ENCODE measurements at regions not wholly inside any gene's neighbourhood (a gene's known extent, or its start where the extent isn't known, plus 50 kb on each side); places are given as distances from the start of the nearest gene placed in this dataset.

- TF ChIP-seq CTCF (IDR thresholded peaks at IDR 0.05) (no peak), ZFX (IDR thresholded peaks at IDR 0.05; ENCODE audit: borderline replicate concordance) (no peak)
These were observed 216.7 kb downstream of the C16orf95 start for GRCh38 chr16:87100306-87101058.

All from 22Rv1 (cell line).